Suppressor macrophage treated with lipopolysaccharide for 4 hours (primary cell): ENCODE measurements at regions not wholly inside any gene's neighbourhood (a gene's known extent, or its start where the extent isn't known, plus 50 kb on each side); places are given as distances from the start of the nearest gene placed in this dataset.

Experiments used
- DNase-seq: peaks from one replicate; pipeline ENCODE4 v3.0.0-alpha.2; 2020

DNA sequence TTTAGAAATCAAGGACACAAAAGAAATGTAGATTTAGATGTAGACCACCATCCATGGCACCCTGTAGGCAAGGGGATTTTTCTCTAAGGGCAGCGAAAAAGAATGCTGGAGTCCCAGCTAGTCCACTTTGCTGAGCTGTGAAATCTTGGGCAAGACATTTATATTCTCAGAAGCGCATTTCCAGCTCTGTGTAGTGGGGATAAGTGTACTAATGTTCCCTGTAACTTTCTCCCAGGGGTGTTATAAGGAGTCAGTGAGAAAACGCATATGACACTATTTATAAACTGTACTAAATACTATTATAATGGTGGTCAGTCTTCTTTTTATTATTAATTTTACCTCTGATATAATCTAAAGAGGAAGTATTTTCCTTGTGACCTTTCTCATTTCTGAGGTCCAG is 133.4 kb upstream of the FRMD6 start:
- no peak for DNase-seq

DNA sequence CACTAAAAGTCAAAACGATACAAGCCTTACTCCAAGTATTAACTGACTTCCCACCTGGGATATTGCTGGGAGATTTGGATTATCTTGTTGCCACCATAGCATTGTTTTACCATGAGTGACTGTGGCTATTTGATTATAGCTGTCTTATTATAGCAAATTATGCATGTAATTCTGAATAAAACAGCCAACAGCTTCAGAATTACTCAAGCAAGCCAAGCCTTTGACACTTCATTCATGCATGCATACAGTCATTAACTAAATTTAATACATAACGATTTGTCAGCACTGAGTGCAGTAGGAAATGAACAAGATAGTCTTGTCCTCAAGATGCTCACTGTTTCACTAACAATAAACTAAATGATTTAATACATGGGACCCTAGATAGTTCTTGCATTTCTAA is 133.0 kb upstream of the FRMD6 start:
- DNase-seq: no peak

DNA sequence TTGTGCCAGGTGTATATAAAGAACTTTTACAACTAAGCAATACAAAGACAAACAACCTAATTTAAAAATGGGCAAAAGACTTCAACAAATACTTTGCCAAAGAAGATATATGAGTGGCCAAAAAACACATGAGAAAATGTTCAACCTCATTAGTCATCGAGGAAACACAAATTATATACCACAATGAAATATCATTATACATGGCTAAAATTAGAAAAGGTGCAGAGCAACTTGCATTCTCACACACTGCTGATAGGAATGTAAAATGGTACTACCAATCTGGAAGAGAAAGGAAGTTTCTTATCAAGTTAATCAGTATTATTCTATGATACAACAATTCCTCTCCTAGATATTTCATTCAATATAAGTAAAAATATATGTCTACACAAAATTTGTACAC is 131.6 kb upstream of the FRMD6 start:
- no peak for DNase-seq

DNA sequence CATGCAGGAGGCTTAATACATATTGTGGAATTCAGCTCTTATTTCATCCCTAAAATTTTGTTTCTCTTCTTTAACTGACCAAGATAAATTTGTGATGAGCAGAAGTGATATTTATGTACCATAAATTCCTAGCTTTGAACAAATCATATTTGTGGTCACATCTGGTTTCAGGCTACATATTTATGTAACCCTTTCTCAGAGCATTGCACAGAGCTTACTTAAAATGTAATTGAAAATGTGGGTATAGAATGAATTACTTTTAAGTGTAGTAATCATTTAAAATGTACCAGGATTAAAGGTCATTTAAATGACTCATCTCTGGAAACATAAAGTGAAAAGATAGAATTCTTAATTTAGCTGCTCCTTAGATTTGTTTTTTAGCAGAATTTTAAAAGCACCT is 129.9 kb upstream of the FRMD6 start:
- DNase-seq: no peak

DNA sequence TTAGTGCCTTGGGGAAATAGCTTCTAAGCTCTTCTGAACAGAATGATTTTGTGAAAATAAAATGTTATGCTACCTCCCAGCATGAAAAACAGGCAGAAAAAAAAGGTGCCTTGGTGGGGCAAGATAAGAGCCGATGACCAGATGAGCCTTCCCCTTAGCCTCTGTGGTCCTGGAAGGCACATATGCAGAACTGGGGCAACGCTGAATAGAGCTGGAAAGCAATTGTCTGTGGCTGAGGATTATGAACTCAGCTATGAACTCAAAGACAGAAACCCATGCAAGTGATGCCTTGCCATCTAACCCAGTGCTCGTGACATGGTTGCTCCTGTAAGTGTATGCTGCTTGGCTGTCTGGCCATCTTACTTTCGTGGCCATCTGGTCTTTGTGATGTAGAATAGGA is 128.5 kb upstream of the FRMD6 start:
- no peak for DNase-seq

DNA sequence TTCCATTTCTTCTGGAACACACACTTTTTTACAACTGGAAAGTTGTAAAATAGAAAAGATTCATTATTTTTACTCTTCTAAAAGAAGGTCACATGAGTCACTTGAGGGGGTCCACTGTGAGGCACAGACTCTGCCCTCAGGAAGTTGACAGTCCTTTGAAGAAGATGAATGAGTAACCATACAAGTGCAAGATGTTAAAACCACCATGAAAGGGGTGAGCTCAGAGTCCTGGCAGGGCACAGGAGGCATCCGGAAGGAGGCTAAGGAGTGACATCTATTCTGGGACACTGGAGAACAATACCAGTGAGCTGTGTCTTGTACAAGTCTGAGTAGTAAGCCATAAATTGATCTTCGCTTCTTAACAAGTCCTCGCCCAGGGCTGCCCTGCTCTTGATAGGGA is 126.0 kb upstream of the FRMD6 start:
- no peak for DNase-seq

DNA sequence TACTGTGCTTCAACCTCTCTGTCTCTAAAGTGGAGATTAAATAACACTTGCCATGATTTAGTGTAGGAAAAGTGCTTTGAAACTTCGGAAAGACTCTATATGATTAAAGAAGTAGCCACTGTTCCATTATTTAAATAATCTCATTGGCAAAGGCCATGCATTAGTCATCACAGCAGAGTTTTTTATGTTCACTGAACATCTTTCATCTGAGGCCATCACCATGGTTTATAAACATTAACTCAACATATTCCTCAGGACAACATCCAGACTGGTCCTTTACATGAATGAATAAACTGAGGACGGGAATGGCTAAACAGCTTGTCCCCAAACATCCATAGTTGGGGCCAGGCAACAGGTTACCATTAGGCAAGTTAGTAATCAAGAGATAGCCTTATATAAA is 124.6 kb upstream of the FRMD6 start:
- DNase-seq: no peak

DNA sequence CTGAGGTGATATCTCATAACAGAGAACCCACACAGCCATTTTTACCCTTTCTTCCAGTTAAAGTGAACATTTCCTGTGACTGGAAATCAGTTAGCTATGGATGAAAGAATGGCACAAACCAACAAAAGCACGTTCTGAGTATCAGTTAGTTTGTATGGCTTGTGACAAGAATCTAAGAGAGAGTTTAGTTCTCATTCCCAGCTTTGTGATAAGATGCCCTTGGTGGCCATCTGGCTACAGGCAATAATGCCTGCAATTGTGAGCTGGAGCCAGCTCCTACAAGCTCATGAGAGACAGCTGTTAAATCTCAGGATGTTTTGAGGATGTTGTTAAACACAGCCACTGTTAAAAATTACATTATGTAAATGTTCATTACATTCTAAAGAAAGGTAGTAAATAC is 122.0 kb upstream of the FRMD6 start:
- DNase-seq: no peak

DNA sequence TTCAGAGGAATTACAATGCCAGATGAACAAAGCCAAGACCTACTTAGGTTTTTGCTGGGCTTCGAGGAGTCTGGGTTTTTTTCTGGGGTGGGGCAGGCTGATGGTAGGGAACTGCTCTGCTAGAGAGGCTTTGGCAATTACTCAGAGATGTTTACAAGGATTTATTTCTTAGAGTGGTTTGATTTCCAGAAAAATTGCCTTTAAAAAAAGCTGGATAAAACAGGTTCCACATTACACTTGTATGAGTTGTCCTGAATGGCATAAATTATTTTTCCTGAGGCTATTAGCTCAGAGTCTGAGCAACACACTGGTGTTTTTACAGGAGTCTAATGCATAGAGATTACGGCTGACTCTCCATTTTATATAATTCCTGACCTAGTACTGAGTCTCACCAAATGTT is 118.5 kb upstream of the FRMD6 start:
- DNase-seq: no peak

DNA sequence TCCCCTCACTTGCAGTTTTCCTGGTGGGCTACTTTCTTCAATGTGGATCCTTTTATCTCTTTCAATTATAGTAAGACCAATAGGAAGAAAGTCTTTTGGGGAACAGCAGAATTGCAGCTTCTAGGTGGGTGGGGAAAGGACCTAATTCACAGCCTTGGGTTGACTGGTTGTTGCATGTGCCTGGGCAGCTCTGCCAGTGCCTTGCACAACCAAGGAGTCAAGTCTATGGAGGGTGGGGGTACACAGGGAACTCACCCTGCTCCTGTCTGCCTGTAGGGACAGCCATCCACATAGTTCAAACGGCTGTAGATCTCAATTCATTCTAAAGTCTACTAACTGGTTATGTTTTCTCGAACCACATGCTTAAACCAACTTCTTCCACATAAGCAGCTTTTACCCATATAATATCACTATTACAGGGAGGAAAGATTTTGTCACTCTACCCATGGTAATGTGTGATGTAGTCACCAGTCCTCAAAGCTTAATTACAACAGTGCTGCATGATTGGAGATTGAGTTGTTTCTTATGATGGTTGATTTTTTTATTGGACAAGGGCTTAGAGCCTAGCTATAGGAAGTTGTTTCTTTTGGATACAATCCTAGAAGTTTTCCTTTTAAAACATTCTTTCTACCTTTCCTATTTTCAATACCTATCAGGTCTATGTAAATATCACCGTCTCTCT is 117.7 kb upstream of the FRMD6 start:
- DNase-seq: no peak

DNA sequence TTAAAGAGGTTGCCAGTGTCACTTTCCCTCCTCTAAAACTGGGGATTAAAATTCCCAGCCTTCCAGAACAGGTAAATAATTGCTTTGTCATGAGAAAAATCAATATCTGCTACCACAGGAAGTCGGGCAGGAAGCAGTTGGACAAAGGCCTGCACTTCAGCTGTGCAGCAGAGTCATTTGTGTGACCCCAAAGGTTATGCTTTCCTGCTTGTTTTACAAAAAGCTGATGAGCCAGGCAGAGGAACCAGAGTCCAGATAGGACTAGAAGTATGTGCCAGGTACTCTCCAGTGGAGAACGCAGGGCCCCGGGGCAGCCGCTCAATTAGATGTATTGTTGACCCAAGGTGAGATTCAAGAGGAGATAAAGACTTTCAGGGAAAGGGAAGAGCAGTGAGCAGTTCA is 117.1 kb upstream of the FRMD6 start:
- no peak for DNase-seq

DNA sequence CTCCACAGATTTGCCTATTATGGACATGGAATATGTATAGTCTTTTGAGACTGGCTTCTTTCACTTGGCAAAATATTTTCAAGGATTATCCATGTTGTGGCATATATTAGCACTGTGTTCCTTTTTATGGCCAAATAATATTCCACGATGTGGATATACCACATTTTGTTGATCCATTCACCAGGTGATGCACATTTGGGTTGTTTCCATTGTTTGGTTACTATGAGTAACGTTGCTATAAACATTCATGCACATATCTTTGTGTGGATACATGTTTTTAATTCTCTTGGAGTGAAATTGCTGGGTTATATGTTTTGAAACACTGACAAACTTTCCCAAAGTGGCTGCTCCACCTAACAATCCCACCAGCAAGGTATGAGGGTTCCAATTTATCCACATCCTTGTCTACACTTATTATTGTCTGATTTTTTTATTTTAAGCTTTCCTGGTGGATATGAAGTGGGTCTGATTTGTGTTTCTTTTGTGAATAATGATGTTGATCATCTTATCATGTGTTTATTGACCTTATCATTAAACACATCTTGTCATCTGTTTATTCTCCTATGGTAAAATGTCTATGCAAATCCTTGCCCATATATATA is 116.2 kb upstream of the FRMD6 start:
- no peak for DNase-seq

DNA sequence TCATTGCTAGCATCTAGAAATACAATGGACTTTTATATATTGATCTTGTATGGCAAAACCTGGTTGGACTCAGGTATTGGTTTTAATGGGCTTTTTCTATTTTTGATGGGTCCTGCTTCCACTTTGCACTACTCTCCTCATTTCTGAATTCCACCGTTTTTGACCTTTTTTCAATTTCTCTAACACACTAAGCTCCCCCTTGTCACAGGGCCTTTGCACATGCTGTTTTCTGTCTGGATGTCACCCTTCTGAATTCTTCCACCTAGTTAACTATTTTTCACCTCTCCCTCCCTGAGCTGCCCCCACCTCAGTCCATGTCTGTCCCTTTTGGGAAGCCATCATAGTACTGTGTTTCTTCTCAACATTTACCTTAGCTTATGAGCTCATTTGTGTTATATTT is 112.7 kb upstream of the FRMD6 start:
- no peak for DNase-seq

DNA sequence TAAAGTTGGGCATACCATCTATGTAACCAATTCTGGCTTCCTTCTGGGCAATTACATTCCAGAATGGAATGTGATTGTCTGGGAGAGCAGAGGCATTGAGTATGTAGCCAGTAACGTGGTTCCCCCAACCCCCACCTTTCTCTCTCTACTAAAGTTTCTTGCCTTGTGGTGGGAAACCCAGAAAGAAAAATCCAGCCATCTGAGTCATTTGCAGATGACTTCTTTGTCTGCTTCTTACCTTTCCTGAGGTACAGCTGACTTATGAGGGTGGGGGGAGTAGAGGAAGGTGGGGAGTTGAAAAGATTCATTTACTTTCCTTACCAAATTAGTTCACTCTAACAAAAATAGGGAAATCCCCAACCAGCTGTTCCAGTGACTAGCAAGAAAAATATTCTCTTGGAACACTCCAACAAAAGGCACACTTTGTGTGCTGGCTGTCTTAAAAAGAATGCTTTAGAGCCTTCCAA is 112.1 kb upstream of the FRMD6 start:
- no peak for DNase-seq

DNA sequence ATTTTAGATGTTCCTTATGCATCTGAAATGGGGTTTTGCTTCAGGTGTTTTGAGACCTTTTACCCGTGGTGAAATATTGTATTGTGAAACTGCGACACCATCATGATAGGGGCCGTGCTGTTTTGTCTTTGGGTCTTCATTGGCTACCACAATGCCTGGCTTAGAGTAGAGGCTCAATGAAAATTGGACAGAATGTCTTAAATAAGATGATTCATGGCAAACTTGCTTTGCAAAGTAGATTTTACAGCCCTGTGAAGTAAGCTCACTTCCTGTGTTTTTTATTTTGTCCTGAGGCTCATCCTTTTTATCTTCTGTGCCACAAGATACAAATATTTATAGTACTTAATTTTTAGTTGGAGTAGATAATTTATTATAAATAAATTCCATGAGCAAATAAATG is 111.3 kb upstream of the FRMD6 start:
- no peak for DNase-seq

DNA sequence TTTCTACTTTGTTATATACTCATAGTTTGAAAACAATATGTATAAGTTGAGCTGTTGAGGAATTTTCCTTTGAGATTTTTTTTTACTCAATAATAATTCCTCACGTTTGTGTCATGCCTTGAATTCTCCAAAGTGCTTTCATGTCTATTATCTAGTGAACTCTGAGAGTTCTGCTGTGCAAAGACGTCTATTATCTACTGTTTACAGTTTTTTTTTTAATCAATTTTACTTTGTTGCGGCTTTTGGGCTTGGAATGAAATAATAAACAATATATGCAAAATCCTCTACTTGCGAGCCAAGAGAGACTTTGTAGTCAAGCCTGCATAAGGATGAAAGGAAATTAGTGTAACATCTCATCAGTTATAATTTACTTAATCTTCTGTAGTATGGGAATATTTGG is 107.2 kb upstream of the FRMD6 start:
- no peak for DNase-seq

DNA sequence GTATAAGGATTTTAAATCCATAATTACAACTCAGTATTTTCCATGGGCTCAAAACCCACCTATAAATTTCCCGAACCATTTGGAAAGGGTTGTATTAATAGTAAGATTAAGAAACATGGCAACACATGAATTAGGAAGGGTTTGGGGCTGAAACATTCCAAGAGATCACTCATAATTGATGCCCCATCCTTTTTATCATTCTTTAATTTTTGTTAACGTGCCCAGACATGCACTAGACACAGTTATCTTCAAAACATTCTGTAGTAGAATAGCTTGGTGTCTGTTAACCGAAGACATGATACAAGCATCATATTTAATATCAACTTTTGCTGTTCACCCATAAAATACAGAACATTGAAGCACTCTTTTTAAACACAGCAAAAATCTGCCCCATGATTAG is 106.8 kb upstream of the FRMD6 start:
- no peak for DNase-seq

DNA sequence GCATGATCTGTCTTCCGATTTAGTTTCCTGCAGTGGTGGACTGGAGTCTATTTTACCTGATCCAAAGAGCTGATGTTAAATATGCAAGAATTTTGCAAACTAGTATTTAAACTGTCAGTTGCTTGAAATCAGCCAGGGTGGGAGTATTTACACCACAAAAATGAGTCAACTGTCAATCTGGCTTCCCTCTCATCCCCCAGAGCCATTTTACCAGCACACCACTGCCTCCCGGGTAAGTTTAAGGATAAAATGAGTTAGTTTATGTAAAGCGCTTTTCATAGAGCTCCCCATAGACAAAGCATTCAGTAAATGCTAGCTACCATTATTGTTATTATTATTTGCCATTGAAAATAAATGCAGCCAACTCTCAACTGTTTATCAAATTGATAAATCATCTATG is 106.3 kb upstream of the FRMD6 start:
- DNase-seq: no peak

DNA sequence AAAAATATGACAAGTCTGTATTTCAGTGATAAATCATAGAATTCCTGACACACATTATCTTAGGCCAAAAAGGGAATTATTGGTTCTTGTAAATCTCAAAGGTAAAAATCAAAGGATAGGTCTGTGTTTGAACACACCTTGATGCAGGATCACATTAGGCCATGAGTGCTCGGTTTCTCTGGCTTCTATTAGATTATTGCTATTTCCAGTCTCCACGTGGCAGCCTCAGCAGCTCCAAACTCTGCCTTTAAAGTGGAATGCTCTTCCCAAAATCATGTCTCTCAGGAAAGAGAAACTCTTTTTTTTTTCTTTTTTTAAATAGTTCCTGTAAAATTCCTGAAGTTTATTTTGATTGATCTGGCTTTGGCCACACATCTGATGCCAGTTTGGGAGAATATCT is 105.6 kb upstream of the FRMD6 start:
- no peak for DNase-seq

DNA sequence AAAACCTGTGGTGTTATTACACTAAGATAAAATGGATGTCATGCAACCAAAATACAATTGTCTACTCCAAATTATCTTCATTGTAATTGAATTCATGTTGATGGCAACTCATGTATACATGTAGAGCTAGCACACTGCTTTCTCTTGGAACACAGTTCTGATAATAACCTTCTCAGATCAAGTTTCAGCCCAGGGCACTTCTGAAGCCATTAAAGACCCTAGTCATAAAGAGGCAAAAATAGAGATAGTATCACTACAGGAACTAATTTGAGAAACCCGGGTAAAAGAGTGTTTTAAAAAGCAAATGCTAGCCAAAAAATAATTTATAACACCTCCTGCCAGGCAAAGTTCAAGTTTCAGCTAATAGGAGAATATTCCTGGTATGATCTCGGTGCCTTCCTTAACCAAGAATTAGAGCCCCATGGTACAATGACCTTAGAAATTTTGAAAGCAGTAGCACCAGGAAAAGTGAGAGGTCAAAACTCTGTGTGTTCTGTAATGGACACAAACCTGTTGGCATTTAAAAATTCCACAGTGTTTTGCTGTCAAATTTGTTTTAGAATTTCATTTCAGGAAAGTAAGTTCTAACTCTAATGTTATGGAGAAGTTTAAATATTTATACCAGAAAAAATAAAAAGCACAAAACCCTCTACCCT is 105.0 kb upstream of the FRMD6 start:
- no peak for DNase-seq

DNA sequence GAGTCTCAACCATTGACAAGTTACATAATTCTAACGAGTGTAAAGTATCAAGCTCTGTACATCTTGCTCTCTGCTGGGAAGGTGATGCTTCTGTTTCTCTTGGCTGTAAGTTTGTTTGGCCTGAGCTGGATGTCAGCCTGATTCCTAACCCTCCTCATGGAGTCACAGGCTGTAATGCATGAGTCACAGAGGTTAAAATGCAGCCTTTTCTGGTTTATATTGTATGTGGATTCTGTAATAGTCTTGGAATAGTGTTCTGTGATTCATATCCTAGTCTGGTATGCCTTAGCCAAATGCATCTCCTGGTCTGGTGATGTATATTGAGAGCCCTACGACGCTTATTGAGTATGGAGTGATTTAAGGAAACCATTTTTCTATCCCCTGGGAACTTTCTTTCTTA is 104.5 kb upstream of the FRMD6 start:
- DNase-seq: no peak

DNA sequence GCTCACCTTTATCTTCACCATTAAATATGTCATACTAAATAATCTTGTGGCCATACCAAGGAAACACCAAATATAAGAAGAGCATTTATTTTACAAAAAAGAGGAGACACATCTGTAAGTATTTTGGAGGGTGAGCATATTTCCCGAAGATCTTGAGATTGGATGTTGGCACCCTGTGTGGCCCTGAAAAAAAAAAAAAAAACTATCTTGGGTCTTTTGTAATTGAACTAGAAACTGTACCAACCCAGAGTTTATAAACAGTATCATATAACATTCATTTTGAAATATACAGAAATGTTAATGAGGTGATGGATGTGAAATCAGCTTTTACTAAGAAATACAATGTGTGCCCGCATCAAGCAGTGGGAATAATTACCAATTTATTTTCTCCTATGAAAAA is 104.0 kb upstream of the FRMD6 start:
- no peak for DNase-seq

DNA sequence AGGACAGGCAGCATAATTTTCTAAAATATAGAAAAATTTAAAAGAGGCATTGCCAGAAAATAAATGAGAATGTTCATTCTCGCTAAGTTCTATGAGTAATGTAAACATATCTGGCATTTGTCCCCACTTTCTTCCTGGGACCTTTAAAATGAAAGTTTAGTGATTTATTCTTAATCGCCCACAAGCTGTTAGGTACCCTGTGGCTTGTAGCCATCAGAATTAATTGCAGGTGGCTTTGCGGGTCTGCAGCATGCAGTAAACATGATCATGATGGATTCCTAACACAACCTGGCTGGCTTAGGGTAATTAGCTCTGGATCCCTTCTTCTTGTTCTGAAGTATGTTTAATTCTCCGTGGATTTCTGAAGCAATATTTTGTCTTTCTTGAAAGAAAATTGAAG is 103.5 kb upstream of the FRMD6 start:
- no peak for DNase-seq

DNA sequence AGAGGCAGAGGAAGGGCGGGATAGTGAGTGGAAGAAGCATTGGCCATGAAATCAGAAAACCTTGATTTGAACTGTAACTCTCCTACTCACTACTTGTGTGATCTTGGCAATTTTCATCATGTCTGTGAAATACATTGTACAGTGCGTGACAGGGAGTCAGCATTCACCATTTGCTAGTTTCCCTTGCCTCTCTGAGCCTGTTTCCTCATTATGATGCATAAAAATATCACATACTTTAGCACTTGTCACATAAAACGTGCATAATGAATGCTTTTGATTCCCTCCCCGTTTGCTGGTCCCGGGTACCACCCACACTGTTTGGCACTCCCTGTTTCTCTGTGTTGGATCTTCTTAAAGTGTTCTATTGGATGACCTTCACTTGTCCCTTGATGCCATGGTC is 101.1 kb upstream of the FRMD6 start:
- DNase-seq: no peak

DNA sequence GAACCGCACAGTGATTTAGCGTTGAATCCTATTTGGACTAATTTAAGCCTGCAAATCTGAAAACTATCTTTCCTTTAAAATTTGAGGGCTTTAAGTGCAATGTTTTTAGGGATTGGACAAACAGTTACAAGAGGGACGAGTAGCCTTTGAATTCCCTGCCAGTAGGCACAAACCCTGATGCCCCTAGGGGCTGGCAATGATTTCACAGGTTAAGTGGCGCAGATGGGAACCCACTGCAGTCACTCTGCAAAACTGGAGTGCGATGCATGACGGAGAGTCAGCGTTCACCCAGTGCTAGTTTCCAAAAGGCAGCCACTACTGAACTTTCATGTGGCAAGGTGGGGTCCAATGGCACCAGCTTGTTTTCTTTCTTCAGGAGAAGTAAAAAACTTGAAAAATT is 99.4 kb upstream of the FRMD6 start:
- DNase-seq: no peak
